HCT116 (cell line): ENCODE measurements at regions not wholly inside any gene's neighbourhood (a gene's known extent, or its start where the extent isn't known, plus 50 kb on each side); places are given as distances from the start of the nearest gene placed in this dataset.
A peak's percentile ranks its signal among the peaks of the same experiment; 100 is the strongest.
"Not testable (repeated sequence)": the region's sequence is repeated elsewhere in the genome, so short reads cannot be mapped to it uniquely, and the experiment has no call there.

Experiments used
- ATAC-seq: fragments of 200-7000 bp; cut with Tn5 transposase; 2 replicates; pipeline ENCODE4 v1.9.1; 2020; ENCODE audit warnings: mild to moderate bottlenecking, moderate library complexity
- BruUV-seq: library from RNA; stranded (reverse); fragments of 400-500 nt; replicated peaks from 2 replicates; lab custom pipeline; 2021; lab: Mats Ljungman, UMichigan
- CTCF ChIA-PET: fragments of 300-600 bp; sonication (Branson Sonifier 250); formaldehyde crosslinking; loops from one replicate; lab custom pipeline; 2021; ENCODE audit warnings: antibody characterized with exemption; lab: Charles Lee
- POLR2A ChIA-PET: fragments of 300-600, 350-600 bp; sonication (Branson Sonifier 250); formaldehyde crosslinking; loops from one replicate; lab custom pipeline; 2021; ENCODE audit warnings: antibody characterized with exemption; lab: Charles Lee
- RAD21 ChIA-PET, 2 experiments: fragments of 300-600 bp; sonication (Branson Sonifier 250); formaldehyde crosslinking; loops; one replicate each; lab custom pipeline; 2023; ENCODE audit warnings: low total read pairs in 2 of 2; ENCODE audit not compliant: uncharacterized antibody in 2 of 2, unreplicated experiment in 2 of 2, low non-redundant PET in 1 of 2; lab: Charles Lee
- DNase-seq: peaks from one replicate; pipeline ENCODE4 v3.0.0-alpha.2; 2010; ENCODE audit warnings: low read depth, low spot score
- H2AFZ ChIP-seq: fragments of 200-600 bp; shearing (Covaris generic), sonication (generic); 2 replicates; pipeline ENCODE4 v1.6.1; 2017; ENCODE audit warnings: low read depth, mixed run types, mixed read lengths, antibody characterized with exemption, low read length; ENCODE audit not compliant: poor library complexity, severe bottlenecking
- H3K27ac ChIP-seq: 2 replicates; pipeline ENCODE4 v1.5.1; 2012; ENCODE audit warnings: low read depth, low read length
- H3K27me3 ChIP-seq: fragments of 200-600 bp; sonication (generic); 2 replicates; pipeline ENCODE4 v1.6.1; 2016; ENCODE audit warnings: mixed run types, low read length, mixed read lengths; ENCODE audit not compliant: insufficient read depth
- H3K36me3 ChIP-seq, 2 experiments: fragments of 200-500 bp in 1 of 2; fragments of 200-600 bp in 1 of 2; sonication (Bioruptor generic) in 1 of 2; sonication (generic) in 1 of 2; 2 replicates each; pipeline versions ENCODE4 v1.5.1 to v1.6.1; 2014 to 2016; ENCODE audit warnings: low read length in 2 of 2, inconsistent platforms in 1 of 2, mixed read lengths in 1 of 2, mixed run types in 1 of 2; ENCODE audit not compliant: insufficient read depth in 2 of 2, control insufficient read depth in 1 of 2
- H3K4me1 ChIP-seq, 2 experiments: fragments of 200-600 bp in 1 of 2; sonication (generic) in 1 of 2; 2 replicates each; pipeline versions ENCODE4 v1.5.1 to v1.6.1; 2012 to 2017; ENCODE audit warnings: low read length in 2 of 2, inconsistent platforms in 1 of 2, mild to moderate bottlenecking in 1 of 2, mixed read lengths in 1 of 2, mixed run types in 1 of 2, moderate library complexity in 1 of 2; ENCODE audit not compliant: insufficient read depth in 2 of 2, control insufficient read depth in 1 of 2
- H3K4me2 ChIP-seq: fragments of 200-600 bp; sonication (generic); 2 replicates; pipeline ENCODE4 v1.6.1; 2017; ENCODE audit warnings: mixed run types, low read length, mixed read lengths
- H3K4me3 ChIP-seq, 2 experiments: fragments of 200-600 bp in 1 of 2; sonication (generic) in 1 of 2; replicated peaks in 1 of 2; 2 replicates each; pipeline ENCODE4 v1.5.1; 2011 to 2016; ENCODE audit warnings: low read length in 2 of 2, control low read depth in 1 of 2, low read depth in 1 of 2, mild to moderate bottlenecking in 1 of 2, mixed read lengths in 1 of 2, mixed run types in 1 of 2
- H3K79me2 ChIP-seq: fragments of 200-600 bp; sonication (generic); 2 replicates; pipeline ENCODE4 v1.6.1; 2017; ENCODE audit warnings: mild to moderate bottlenecking, mixed run types, low read length, moderate library complexity, mixed read lengths; ENCODE audit not compliant: insufficient read depth
- H3K9ac ChIP-seq: fragments of 200-600 bp; sonication (generic); 2 replicates; pipeline ENCODE4 v1.6.1; 2016; ENCODE audit warnings: low read length, mixed read lengths
- H3K9me2 ChIP-seq: fragments of 200-600 bp; sonication (generic), shearing (Covaris generic); 2 replicates; pipeline ENCODE4 v1.6.1; 2017; ENCODE audit warnings: mixed run types, mild to moderate bottlenecking, moderate library complexity; ENCODE audit not compliant: insufficient read depth
- H3K9me3 ChIP-seq, 2 experiments: fragments of 200-500 bp in 1 of 2; fragments of 200-600 bp in 1 of 2; sonication (Bioruptor generic) in 1 of 2; sonication (generic) in 1 of 2; 2 replicates each; pipeline ENCODE4 v1.6.1; 2014 to 2017; ENCODE audit warnings: low read length in 2 of 2, mixed read lengths in 2 of 2, inconsistent platforms in 1 of 2, low read depth in 1 of 2, mild to moderate bottlenecking in 1 of 2, mixed run types in 1 of 2, moderate library complexity in 1 of 2; ENCODE audit not compliant: control insufficient read depth in 1 of 2, insufficient read depth in 1 of 2
- H4K20me1 ChIP-seq: fragments of 200-600 bp; sonication (generic), shearing (Covaris generic); 2 replicates; pipeline ENCODE4 v1.6.1; 2017; ENCODE audit warnings: mixed run types, mild to moderate bottlenecking, moderate library complexity; ENCODE audit not compliant: insufficient read depth
- ATF3 ChIP-seq: IDR thresholded peaks from 2 replicates; pipeline ENCODE4 v1.6.1; 2012
- CBX3 ChIP-seq: IDR thresholded peaks from 2 replicates; pipeline ENCODE4 v1.6.1; 2012; ENCODE audit warnings: low read depth
- CTCF ChIP-seq, 3 experiments: fragments of 200-600 bp in 1 of 3; sonication (generic) in 1 of 3; IDR thresholded peaks in 2 of 3; conservative IDR thresholded peaks in 1 of 3; 2 replicates each; pipeline ENCODE4 v1.5.1; 2012 to 2017; ENCODE audit warnings: low read depth in 2 of 3, low read length in 2 of 3, antibody characterized with exemption in 1 of 3, borderline replicate concordance in 1 of 3, control low read depth in 1 of 3, mild to moderate bottlenecking in 1 of 3, mixed read lengths in 1 of 3, mixed run types in 1 of 3, moderate library complexity in 1 of 3; ENCODE audit not compliant: insufficient read depth in 1 of 3
- EGR1 ChIP-seq: IDR thresholded peaks from 2 replicates; pipeline ENCODE4 v1.6.1; 2012; ENCODE audit warnings: low read depth
- ELF1 ChIP-seq: IDR thresholded peaks from 2 replicates; pipeline ENCODE4 v1.6.1; 2012; ENCODE audit warnings: low read depth, borderline replicate concordance
- EZH2 ChIP-seq: fragments of 200-600 bp; sonication (generic); IDR thresholded peaks from 2 replicates; pipeline ENCODE4 v1.6.1; 2017; ENCODE audit warnings: antibody characterized with exemption, mixed run types
- FOSL1 ChIP-seq: IDR thresholded peaks from 2 replicates; pipeline ENCODE4 v1.6.1; 2012; ENCODE audit warnings: low read depth
- JUND ChIP-seq: IDR thresholded peaks from 2 replicates; pipeline ENCODE4 v1.6.1; 2012
- POLR2AphosphoS5 ChIP-seq: IDR thresholded peaks from 2 replicates; pipeline ENCODE4 v1.6.1; 2011; ENCODE audit warnings: mild to moderate bottlenecking, low read depth, low read length, moderate library complexity
- SRF ChIP-seq: IDR thresholded peaks from 2 replicates; pipeline ENCODE4 v1.6.1; 2012; ENCODE audit warnings: low read depth
- TCF7L2 ChIP-seq: IDR thresholded peaks from 2 replicates; pipeline ENCODE4 v1.7.0; 2011; ENCODE audit warnings: borderline replicate concordance, inconsistent platforms; ENCODE audit not compliant: insufficient read depth, insufficient read length; ENCODE audit errors: extremely low read depth
- ZBTB33 ChIP-seq: IDR thresholded peaks from 2 replicates; pipeline ENCODE4 v1.6.1; 2011; ENCODE audit warnings: mild to moderate bottlenecking, low read length, moderate library complexity; ENCODE audit not compliant: insufficient replicate concordance; ENCODE audit errors: extremely low read depth
- ZFX ChIP-seq: fragments of 450-650 bp; IDR thresholded peaks from 2 replicates; pipeline ENCODE4 v1.6.1; 2017
- intact Hi-C: fragments of 100-400 bp; cut with micrococcal nuclease; formaldehyde crosslinking; loops from 2 replicates; pipeline ENCODE4 v1.10.0; 2022

- intact Hi-C loops, result loop anchor here (10.0 kb wide), 1 partner anchor 348 kb away; no protein-coding TSS in a partner anchor
- CTCF ChIA-PET, POLR2A ChIA-PET, H3K79me2 ChIP-seq, H3K4me1 ChIP-seq, DNase-seq, H3K9me2 ChIP-seq, ATAC-seq, RAD21 ChIA-PET, H3K36me3 ChIP-seq, H3K27me3 ChIP-seq, H2AFZ ChIP-seq, H3K9me3 ChIP-seq, BruUV-seq, H4K20me1 ChIP-seq: not testable (repeated sequence)
- H3K9ac ChIP-seq, result peak overlapping the region; percentile 79
- peak overlapping the region; percentile 86 for H3K4me2 ChIP-seq
- 0 out of 2 replicates have a peak overlapping the region, but pooled peaks have one; percentile 66 for H3K27ac ChIP-seq
- peak overlapping the region; percentile 84 to 88 for H3K4me3 ChIP-seq
These were observed 136.3 kb upstream of the KCTD7 start for GRCh38 chr7:66492405-66492804.

GRCh38 chr7:66493235-66494205, 135.2 kb upstream of the KCTD7 start:
- H3K27ac ChIP-seq, result peak overlapping the region; percentile 66
- peak overlapping the region; percentile 84 to 88 for H3K4me3 ChIP-seq
- H2AFZ ChIP-seq, result no peak overlapping the region
- H3K27me3 ChIP-seq, result no peaks in the 10 kb centered on the region
- peaks cover 5% of the 10 kb centered on the region; the same call in 1 of the 2 replicates for H3K79me2 ChIP-seq
- ChIA-PET CTCF (interaction anchor here (0.8 kb wide), 1 partner anchor 463 kb away, joined by 6 read pairs; no protein-coding TSS in a partner anchor), RAD21 (interaction anchor here (0.6 to 0.9 kb wide), 2 partner anchors 16 to 456 kb away, joined by 3 to 5 read pairs; no protein-coding TSS in a partner anchor), POLR2A (interaction anchor here (0.9 kb wide), 1 partner anchor 289 kb away, joined by 3 read pairs; no protein-coding TSS in a partner anchor)
- no peaks in the 10 kb centered on the region for H3K9me3 ChIP-seq
- TSS peak; percentile 83 for BruUV-seq
- peaks cover 0 to 8% of the 10 kb centered on the region in 2 experiments; a peak in 2 of 4 replicates for H3K4me1 ChIP-seq
- ATAC-seq (peak; percentile 90), DNase-seq (peak; percentile 95)
- H3K4me2 ChIP-seq, result peak overlapping the region; percentile 86
- no peaks in the 10 kb centered on the region for H3K9me2 ChIP-seq
- H3K9ac ChIP-seq, result peak overlapping the region; percentile 79
- H3K36me3 ChIP-seq, result no peaks in the 10 kb centered on the region
- intact Hi-C loops, result loop anchor here (10.0 kb wide), 1 partner anchor 349 kb away; no protein-coding TSS in a partner anchor
- no peaks in the 10 kb centered on the region for H4K20me1 ChIP-seq
- TF ChIP-seq ZBTB33, result peak; percentile 38
- no peak for TF ChIP-seq ATF3
- TF ChIP-seq POLR2AphosphoS5, result peak; percentile 97
- peak; percentile 78; the same call in 1 of the 2 replicates for TF ChIP-seq ZFX
- TF ChIP-seq CTCF (IDR thresholded peaks at IDR 0.05 in 2 of 3, conservative IDR thresholded peaks at IDR 0.05 in 1 of 3; ENCODE audit: borderline replicate concordance in 1 of 3, insufficient read depth in 1 of 3, low read depth in 2 of 3, low read length in 2 of 3), result peak in 1 of 3 experiments; percentile 35; a peak in 3 of 6 replicates
- TF ChIP-seq EGR1, result no peak
- no peak for TF ChIP-seq FOSL1
- TF ChIP-seq ELF1, result no peak; the same call in 1 of the 2 replicates
- TF ChIP-seq CBX3, result peak; percentile 52; the same call in 1 of the 2 replicates
- TF ChIP-seq JUND, result no peak
- TF ChIP-seq TCF7L2, result peak; percentile 7
- no peak for TF ChIP-seq EZH2
- peak; percentile 48; the same call in 1 of the 2 replicates for TF ChIP-seq SRF
